ENCODE measurements at regions not wholly inside any gene's neighbourhood (a gene's known extent, or its start where the extent isn't known, plus 50 kb on each side); places are given as distances from the start of the nearest gene placed in this dataset.

DNA sequence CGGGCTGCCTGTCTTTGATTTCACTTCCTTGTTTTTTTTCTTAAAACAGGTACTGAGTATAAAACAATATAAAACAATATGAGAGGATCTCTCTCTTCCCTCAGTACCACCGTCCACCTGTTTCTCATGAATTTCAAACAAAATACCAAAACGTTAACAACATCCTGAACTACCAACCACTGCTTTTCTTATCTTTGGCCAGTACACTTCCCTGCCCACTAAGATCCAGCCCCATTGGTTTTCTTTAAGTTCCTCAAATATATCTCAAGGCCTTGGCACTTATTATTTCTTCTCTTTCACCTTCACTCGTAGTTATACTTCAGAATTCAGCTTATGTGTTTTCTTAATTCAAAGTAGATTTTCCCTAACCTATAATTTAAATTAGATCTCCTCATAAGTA, 370.2 kb upstream of the GRIA3 start:
- TF ChIP-seq, protein P1, sequence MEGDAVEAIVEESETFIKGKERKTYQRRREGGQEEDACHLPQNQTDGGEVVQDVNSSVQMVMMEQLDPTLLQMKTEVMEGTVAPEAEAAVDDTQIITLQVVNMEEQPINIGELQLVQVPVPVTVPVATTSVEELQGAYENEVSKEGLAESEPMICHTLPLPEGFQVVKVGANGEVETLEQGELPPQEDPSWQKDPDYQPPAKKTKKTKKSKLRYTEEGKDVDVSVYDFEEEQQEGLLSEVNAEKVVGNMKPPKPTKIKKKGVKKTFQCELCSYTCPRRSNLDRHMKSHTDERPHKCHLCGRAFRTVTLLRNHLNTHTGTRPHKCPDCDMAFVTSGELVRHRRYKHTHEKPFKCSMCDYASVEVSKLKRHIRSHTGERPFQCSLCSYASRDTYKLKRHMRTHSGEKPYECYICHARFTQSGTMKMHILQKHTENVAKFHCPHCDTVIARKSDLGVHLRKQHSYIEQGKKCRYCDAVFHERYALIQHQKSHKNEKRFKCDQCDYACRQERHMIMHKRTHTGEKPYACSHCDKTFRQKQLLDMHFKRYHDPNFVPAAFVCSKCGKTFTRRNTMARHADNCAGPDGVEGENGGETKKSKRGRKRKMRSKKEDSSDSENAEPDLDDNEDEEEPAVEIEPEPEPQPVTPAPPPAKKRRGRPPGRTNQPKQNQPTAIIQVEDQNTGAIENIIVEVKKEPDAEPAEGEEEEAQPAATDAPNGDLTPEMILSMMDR (IDR thresholded peaks at IDR 0.05), result no peak
- TF ChIP-seq POLR2A (IDR thresholded peaks at IDR 0.05), result no peak
